ENCODE measurements at regions not wholly inside any gene's neighbourhood (a gene's known extent, or its start where the extent isn't known, plus 50 kb on each side); places are given as distances from the start of the nearest gene placed in this dataset.
"Not testable (repeated sequence)": the region's sequence is repeated elsewhere in the genome, so short reads cannot be mapped to it uniquely, and the experiment has no call there.

- no peak for DNase-seq
Observed at GRCh38 chr10:30531751-30532530, 97.6 kb downstream of the LYZL2 start.

- DNase-seq = peak; percentile 72
Observed at GRCh38 chr10:30529373-30529998, 95.5 kb downstream of the MAP3K8 start.

DNA sequence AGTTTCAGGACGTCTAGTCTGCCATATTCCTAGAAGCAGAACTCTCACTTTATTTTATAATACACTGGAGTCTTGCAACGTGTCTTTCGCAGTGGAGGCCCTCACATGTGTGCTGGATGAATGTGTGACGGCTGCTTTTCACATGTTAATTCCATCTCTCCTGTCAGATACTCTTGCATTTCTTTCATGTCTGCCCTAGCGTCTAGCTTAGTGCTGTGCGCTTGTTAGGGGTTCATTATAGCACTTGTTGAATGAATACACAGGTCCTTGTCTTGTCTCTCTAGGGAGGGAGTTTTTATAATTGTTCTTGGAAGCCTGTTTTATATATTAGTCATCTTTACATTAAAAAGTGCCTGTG, 94.4 kb downstream of the MAP3K8 start:
- no peak for DNase-seq

- no peak for DNase-seq
Observed at GRCh38 chr10:30527623-30528428, 93.8 kb downstream of the MAP3K8 start.

DNA sequence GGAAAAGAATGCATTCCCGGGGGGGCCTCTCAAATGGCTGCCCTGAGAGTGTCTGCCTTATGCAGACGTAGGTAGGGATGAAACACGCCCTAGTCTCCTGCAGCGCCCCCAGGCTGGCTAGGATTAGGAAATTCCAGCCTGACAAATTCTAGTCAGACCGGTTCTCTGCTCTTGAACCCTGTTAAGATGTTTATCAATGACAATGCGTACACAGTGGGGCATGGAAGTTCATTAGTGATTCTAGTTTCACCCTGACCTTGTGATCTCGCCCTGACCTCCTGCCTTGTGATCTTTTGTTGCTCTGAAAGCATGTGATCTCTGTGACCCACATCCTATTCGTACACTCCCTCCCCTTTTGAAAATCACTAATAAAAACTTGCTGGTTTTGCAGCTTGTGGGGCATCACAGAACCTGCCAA, 88.7 kb downstream of the MAP3K8 start:
- DNase-seq = not testable (repeated sequence)

DNA sequence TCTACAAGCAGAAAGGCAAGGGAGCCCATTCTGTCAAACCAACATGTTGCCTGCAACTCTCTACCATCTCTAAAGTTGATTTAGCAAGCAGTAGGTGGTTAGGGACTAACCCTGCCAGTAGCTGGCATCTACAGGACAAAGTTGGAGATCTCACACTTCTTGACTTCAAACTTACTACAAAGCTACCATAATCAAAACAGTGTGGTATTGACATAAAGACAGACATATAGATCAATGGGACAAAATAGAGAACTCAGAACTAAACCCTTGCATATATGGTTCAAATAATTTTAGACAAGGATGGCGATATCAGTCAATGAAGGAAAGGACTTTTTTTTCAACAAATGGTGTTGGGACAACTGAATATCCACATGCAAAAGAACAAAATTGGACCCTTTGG, 84.9 kb downstream of the MAP3K8 start:
- no peak for DNase-seq
